ENCODE measurements at regions not wholly inside any gene's neighbourhood (a gene's known extent, or its start where the extent isn't known, plus 50 kb on each side); places are given as distances from the start of the nearest gene placed in this dataset.
"Not testable (repeated sequence)": the region's sequence is repeated elsewhere in the genome, so short reads cannot be mapped to it uniquely, and the experiment has no call there.

GRCh38 chr7:81492240-81492639 is 277.6 kb downstream of the HGF start:
- no peak for DNase-seq (ENCODE audit: low spot score)
- no peak for TF ChIP-seq CTCF (IDR thresholded peaks at IDR 0.05)
- no peak overlapping the region for H3K4me3 ChIP-seq
- H3K27ac ChIP-seq = no peak overlapping the region

- Histone ChIP-seq H3K4me3 (no peak overlapping the region), H3K27ac (no peak overlapping the region)
- no peak for DNase-seq (ENCODE audit: low spot score)
- no peak for TF ChIP-seq CTCF (IDR thresholded peaks at IDR 0.05)
These were observed 278.3 kb downstream of the HGF start for GRCh38 chr7:81491573-81491972.

- no peak overlapping the region for H3K4me3 ChIP-seq
- no peak for DNase-seq (ENCODE audit: low spot score)
- no peak for TF ChIP-seq CTCF (IDR thresholded peaks at IDR 0.05)
- H3K27ac ChIP-seq = no peak overlapping the region
These were observed 281.6 kb downstream of the HGF start for GRCh38 chr7:81488210-81488609.

- TF ChIP-seq CTCF (IDR thresholded peaks at IDR 0.05) = no peak
- Histone ChIP-seq H3K4me3 (no peak overlapping the region), H3K27ac (no peak overlapping the region)
- no peak for DNase-seq (ENCODE audit: low spot score)
These were observed 282.3 kb downstream of the HGF start for GRCh38 chr7:81487516-81487915.

GRCh38 chr7:81484261-81484660 is 285.6 kb downstream of the HGF start:
- H3K27ac ChIP-seq = peak overlapping the region in 1 of 2 donors; percentile 51
- no peak for TF ChIP-seq CTCF (IDR thresholded peaks at IDR 0.05)
- DNase-seq (ENCODE audit: low spot score) = no peak
- H3K4me3 ChIP-seq = no peak overlapping the region

- TF ChIP-seq CTCF (IDR thresholded peaks at IDR 0.05) = peak; percentile 28
- no peak overlapping the region for H3K4me3 ChIP-seq
- no peak for DNase-seq (ENCODE audit: low spot score)
- no peak overlapping the region for H3K27ac ChIP-seq
These were observed 287.2 kb downstream of the HGF start for GRCh38 chr7:81482600-81483186.

- no peak for DNase-seq (ENCODE audit: low spot score)
- TF ChIP-seq CTCF (IDR thresholded peaks at IDR 0.05) = no peak
- Histone ChIP-seq H3K27ac (no peak overlapping the region), H3K4me3 (no peak overlapping the region)
These were observed 291.2 kb downstream of the HGF start for GRCh38 chr7:81478664-81479063.

GRCh38 chr7:81478201-81478600 is 291.6 kb downstream of the HGF start:
- not testable (repeated sequence) for H3K27ac ChIP-seq; DNase-seq (ENCODE audit: low spot score); H3K4me3 ChIP-seq

All from coronary artery (tissue), 2 donors.